Adrenal gland (tissue), 5 donors: ENCODE measurements at regions not wholly inside any gene's neighbourhood (a gene's known extent, or its start where the extent isn't known, plus 50 kb on each side); places are given as distances from the start of the nearest gene placed in this dataset.

Source experiments
- POLR2A ChIP-seq, 2 donors: fragments of 450-650 bp; IDR thresholded peaks; one replicate each; pipeline ENCODE4 v1.6.1; 2017; ENCODE audit warnings: antibody characterized with exemption in 2 of 2, mild to moderate bottlenecking in 2 of 2, moderate library complexity in 1 of 2
- TF ChIP-seq, protein P1 (sequence below), 6 experiments: fragments of 450-650 bp in 4 of 6; fragments of 200-600 bp in 2 of 6; sonication (generic) in 1 of 6; IDR thresholded peaks; 1 replicate in 5 of 6; 2 replicates in 1 of 6; pipeline versions ENCODE4 v1.5.1 to v1.8.0; 2016 to 2021; ENCODE audit warnings: antibody characterized with exemption in 6 of 6, mild to moderate bottlenecking in 2 of 6, moderate library complexity in 1 of 6
- donor health status: DM: no; HTN: no; CAD: no.

DNA sequence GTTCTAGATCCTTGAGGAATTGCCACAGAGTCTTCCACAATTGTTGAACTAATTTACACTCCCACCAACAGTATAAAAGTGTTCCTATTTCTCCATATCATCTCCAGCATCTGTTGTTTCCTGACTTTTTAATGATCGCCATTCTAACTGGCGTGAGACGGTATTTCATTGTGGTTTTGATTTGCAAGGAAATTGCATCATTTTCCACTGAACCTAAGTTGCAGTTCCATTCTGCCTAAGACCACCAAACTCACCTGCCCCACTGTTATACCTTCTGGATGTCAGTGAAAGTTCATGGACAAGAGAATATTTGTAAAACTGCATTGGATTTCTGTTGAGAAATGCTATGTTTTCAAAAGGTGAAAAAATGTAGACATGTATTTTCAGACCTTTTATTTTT is 132.9 kb upstream of the ESR1 start:
- TF ChIP-seq POLR2A (IDR thresholded peaks at IDR 0.05) = no peak
- TF ChIP-seq, protein P1, sequence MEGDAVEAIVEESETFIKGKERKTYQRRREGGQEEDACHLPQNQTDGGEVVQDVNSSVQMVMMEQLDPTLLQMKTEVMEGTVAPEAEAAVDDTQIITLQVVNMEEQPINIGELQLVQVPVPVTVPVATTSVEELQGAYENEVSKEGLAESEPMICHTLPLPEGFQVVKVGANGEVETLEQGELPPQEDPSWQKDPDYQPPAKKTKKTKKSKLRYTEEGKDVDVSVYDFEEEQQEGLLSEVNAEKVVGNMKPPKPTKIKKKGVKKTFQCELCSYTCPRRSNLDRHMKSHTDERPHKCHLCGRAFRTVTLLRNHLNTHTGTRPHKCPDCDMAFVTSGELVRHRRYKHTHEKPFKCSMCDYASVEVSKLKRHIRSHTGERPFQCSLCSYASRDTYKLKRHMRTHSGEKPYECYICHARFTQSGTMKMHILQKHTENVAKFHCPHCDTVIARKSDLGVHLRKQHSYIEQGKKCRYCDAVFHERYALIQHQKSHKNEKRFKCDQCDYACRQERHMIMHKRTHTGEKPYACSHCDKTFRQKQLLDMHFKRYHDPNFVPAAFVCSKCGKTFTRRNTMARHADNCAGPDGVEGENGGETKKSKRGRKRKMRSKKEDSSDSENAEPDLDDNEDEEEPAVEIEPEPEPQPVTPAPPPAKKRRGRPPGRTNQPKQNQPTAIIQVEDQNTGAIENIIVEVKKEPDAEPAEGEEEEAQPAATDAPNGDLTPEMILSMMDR (IDR thresholded peaks at IDR 0.05) = no peak
